Sciatic nerve (tissue), 2 donors: ENCODE measurements at regions not wholly inside any gene's neighbourhood (a gene's known extent, or its start where the extent isn't known, plus 50 kb on each side); places are given as distances from the start of the nearest gene placed in this dataset.

Experiments
- ATAC-seq: fragments of 200-7000 bp; cut with Tn5 transposase; one replicate; pipeline ENCODE4 v1.9.1; 2020; ENCODE audit warnings: mild to moderate bottlenecking, moderate library complexity
- DNase-seq: peaks from one replicate; pipeline ENCODE4 v3.0.0-alpha.2; 2020; ENCODE audit warnings: low spot score
- intact Hi-C: fragments of 100-400 bp; cut with DNase I; formaldehyde crosslinking; loops from one replicate; pipeline ENCODE4 v1.14.2; 2022
- donor health status: DM: no; HTN: no; CAD: no.
- donor health status: DM: no; HTN: no; CAD: no.

GRCh38 chr18:26746398-26746797 lies 119.1 kb downstream of the AQP4 start:
- no peak for ATAC-seq

GRCh38 chr18:26745288-26746181 lies 120.0 kb downstream of the AQP4 start:
- DNase-seq, result no peak
- intact Hi-C loops, result no loop called here
- no peak for ATAC-seq

More at GRCh38 chr18:26746398-26746797, 119.1 kb downstream of the AQP4 start:
- DNase-seq, result no peak
- intact Hi-C loops, result no loop called here

DNA sequence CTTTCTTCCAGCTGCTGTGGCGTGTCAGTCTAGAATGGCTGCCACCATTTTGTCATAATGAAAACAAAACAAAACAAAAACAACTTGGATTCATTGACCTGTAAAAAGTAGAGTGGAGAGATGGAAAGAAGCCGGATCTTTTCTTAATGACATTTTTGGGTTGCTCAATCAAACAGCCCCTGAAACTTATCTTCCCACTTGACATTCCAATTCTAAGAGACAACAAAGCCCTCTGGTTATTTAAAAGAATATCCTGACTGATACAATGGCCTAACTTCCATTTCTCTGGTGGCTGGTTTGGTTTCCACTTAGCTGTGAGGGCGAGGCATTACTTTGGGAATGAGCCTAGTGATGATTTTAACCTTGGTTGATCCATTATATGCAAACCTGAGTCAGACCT lies 123.7 kb downstream of the AQP4 start:
- ATAC-seq (no peak), DNase-seq (no peak)
- intact Hi-C loops, result no loop called here

- ATAC-seq (no peak), DNase-seq (no peak)
- intact Hi-C loops, result no loop called here
Measured at GRCh38 chr18:26741048-26741447, 124.5 kb downstream of the AQP4 start.

DNA sequence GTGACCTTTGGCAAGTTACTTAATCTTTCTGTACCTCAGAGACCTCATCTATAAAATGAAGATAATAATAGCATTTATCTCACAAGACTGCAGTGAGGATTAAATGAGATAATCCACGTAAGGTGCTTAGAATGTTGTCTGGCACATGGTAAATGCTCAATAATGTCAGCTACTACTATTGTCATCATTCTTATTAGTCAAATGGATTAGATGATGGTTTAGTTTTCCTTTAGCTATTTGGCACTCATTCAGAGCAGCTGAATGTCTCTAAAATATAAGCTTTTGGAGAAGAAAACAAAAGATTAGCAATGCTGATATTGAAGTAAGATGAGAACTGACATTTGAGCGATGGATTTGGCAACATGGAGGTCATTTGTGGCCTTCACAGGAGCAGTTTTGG lies 125.1 kb downstream of the AQP4 start:
- ATAC-seq (no peak), DNase-seq (no peak)
- intact Hi-C loops, result no loop called here

DNA sequence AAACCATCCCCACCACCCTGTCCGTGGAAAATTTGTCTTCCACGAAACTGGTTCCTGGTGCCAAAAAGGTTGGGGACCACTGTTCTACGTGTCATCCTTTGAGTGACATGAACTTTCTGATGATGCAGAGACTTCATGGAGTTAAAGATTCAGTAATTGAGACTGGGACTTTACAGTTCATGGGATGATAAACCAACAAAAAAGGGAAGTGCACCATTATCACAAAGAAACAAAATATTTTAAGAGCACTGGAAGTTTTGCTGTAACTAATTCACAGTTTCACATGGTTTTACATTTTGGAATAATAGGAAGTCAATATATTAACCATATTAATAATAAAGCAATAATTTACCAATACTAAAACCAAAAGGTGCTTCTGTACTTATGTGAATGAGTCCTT lies 126.8 kb downstream of the AQP4 start:
- no peak for ATAC-seq

GRCh38 chr18:26736301-26736700 lies 129.2 kb downstream of the AQP4 start:
- ATAC-seq, result no peak
- intact Hi-C loops, result no loop called here
- no peak for DNase-seq

More for the DNA sequence above, 126.8 kb downstream of the AQP4 start:
- intact Hi-C loops, result no loop called here
- no peak for DNase-seq

- ATAC-seq (no peak), DNase-seq (no peak)
- intact Hi-C loops, result no loop called here
Measured at GRCh38 chr18:26734760-26735159, 130.7 kb downstream of the AQP4 start.

DNA sequence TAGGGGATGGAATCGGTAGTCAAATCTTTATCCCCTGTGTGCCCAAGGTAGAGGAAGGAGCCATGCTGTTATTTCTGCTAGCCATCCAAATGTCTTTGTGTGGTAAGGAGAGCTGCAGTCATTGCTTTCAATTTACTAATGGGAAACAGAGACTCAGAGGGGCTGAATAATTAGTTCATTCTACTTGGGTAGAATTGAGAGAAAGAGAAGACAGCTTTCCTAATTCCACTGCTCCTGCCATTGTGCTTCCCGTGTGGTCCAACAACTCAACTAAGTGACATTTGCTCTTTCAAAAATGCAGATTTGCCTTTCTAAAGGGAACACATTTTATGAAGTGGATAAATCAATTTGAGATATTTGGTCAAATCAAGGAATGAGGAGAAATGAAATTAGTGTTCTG lies 136.1 kb downstream of the AQP4 start:
- no peak for ATAC-seq
- intact Hi-C loops, result no loop called here
- DNase-seq, result no peak

GRCh38 chr18:26729008-26729407 lies 136.5 kb downstream of the AQP4 start:
- intact Hi-C loops, result no loop called here
- DNase-seq (no peak), ATAC-seq (no peak)

DNA sequence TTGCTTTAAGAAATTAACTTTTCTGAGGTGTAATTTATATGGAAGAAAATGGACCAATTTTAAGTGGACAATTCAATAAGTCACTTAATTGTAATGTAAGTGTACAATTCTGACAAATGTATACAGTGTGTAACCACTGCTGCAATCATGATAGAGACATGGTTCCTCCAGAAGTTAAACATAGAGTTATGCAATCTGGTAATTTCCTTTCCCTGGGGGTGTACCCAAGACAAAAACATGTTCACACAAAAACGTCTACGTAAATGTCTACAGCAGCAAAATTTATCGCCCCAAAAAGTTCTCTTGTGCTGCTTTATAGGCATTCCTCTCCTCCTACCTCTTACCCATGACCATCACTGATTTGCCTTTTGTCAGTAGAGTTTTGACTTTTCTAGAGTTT lies 141.5 kb downstream of the AQP4 start:
- no peak for ATAC-seq
- intact Hi-C loops, result no loop called here
- no peak for DNase-seq

- ATAC-seq (no peak), DNase-seq (no peak)
- intact Hi-C loops, result no loop called here
Measured at GRCh38 chr18:26722565-26722931, 143.0 kb downstream of the AQP4 start.

DNA sequence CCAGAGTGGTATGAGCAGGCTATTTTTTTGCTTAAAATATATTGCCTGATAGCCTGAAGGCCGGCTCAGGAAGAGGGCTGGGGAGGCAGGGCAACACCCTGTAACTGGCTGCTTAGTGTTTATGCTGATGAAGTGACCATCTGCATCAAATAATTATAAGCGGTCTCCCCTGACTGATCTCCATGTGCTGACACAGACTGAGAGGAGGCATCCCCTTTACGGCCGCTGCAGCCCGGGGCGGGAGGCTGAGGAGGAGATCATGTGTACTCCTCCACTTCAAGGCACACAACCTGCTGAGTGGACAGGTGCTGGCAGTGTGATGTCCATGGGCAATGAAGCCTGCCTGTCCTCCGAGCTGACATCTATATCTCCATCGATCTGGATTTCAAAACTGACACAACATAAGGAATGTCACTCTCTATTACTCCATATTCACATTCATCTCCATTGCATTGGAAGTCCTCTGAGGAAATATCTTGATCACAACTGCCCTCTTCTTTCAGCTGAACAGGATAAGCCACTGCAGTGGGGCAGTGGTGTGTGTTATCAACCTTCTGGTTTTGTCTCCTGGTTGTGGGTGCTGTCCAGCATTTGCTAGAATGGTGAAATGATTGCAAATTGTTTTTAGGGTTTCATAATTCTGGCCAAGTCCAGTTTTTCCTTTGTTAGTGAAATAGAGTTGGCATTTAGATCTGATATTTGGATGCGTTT lies 143.5 kb downstream of the AQP4 start:
- DNase-seq (no peak), ATAC-seq (no peak)
- intact Hi-C loops, result no loop called here

GRCh38 chr18:26719896-26720295 lies 145.6 kb downstream of the AQP4 start:
- intact Hi-C loops, result no loop called here
- ATAC-seq (no peak), DNase-seq (no peak)

GRCh38 chr18:26717123-26717719 lies 148.3 kb downstream of the AQP4 start:
- intact Hi-C loops, result no loop called here
- no peak for ATAC-seq
- no peak for DNase-seq

- ATAC-seq (no peak), DNase-seq (no peak)
- intact Hi-C loops, result no loop called here
Measured at GRCh38 chr18:26714739-26715138, 150.8 kb downstream of the AQP4 start.

- no peak for ATAC-seq
- intact Hi-C loops, result no loop called here
- DNase-seq, result no peak
Measured at GRCh38 chr18:26711756-26712155, 153.8 kb downstream of the AQP4 start.

DNA sequence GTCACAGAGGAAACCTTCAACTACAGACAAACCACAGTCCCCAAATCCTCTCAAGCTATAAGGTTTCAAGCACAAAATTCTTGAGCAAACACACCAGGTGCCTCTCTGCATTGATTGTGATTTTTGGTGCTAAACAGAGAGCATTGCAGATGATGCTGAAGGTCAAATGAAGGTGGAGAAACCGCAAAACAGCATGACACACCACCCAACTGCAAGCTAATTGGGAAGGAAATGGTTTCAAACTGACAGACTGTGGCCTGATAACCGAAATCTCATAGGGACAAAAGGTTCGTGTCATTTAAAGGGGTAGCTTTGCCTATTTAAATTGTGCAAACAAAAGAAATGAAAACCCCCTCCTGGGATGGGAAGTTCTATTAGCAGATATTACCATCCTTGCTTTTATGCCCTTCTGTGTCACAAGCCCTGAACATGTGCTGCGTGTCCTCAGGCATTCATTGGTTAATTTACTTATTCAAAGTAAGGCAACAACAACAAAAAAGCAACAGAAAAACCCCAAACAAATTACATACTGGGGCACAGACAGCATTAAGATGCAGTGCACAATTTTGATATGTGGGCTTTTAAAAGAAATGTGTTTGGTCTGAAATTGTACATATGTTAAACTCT lies 154.9 kb downstream of the AQP4 start:
- no peak for DNase-seq
- no peak for ATAC-seq
- intact Hi-C loops, result no loop called here

DNA sequence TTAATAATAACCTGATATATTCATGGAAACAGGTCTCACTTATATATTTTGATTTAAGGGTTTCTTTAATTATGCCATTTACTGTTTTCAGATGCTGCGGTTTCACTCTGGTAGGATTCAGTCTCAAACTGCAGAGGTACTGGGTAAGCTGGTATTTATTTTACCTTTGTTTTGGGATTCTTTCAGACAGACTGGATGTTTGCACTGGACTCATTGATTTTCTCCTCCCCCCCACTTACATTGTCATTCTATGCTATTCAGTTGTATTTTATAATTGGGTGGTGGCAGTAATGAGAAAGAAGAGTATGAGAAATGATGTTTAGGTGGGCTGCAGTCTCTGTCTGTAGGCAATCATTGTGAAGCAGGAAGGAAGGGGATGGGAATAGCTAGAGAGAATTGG lies 155.6 kb downstream of the AQP4 start:
- DNase-seq (no peak), ATAC-seq (no peak)
- intact Hi-C loops, result no loop called here
